Brain microvascular endothelial cell (primary cell): ENCODE measurements at regions not wholly inside any gene's neighbourhood (a gene's known extent, or its start where the extent isn't known, plus 50 kb on each side); places are given as distances from the start of the nearest gene placed in this dataset.

Experiments
- DNase-seq: peaks from one replicate; pipeline ENCODE4 v3.0.0-alpha.2; 2020
- H3K27ac ChIP-seq: fragments of 250-450 bp; sonication (Bioruptor Pico); 2 replicates; pipeline ENCODE4 v1.5.1; 2020; ENCODE audit warnings: mild to moderate bottlenecking, moderate library complexity
- H3K27me3 ChIP-seq: fragments of 250-450 bp; sonication (Bioruptor Pico); replicated peaks from 2 replicates; pipeline ENCODE4 v1.5.1; 2020; ENCODE audit warnings: mild to moderate bottlenecking
- H3K36me3 ChIP-seq: fragments of 250-450 bp; sonication (Bioruptor Pico); replicated peaks from 2 replicates; pipeline ENCODE4 v1.5.1; 2020; ENCODE audit warnings: mild to moderate bottlenecking
- H3K4me3 ChIP-seq: 2 replicates; pipeline ENCODE4 v1.5.1; 2011; ENCODE audit warnings: low read depth, mild to moderate bottlenecking, control low read depth, low read length, moderate library complexity
- in situ Hi-C: cut with HindIII; loops from 2 replicates; pipeline ENCODE4 v1.10.0; 2017; ENCODE audit warnings: low sequenced_read_pairs, low pct_ligation_motif_present
- TF ChIP-seq, protein P1 (sequence below): IDR thresholded peaks from 2 replicates; pipeline ENCODE4 v1.5.1; 2011; ENCODE audit warnings: low read depth, mild to moderate bottlenecking, moderate library complexity, low read length, control low read depth, inconsistent platforms; ENCODE audit errors: missing control alignments

DNA sequence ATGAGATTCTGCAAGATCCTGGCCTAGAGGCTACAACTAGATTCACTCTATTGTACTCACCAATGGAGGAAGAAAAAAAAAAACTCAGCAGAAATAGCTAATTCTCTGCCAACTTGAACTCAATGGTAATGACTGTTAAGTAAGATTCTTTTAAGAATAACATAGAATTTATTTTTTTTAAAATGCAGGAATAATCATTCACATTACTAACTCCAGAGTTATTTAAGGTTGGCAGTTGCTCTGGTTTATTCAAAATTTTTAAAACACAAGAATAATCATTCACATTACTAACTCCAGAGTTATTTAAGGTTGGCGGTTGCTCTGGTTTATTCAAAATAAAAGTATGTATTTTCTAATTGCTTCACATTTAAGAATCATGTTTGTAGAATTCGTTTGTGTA lies 1071.9 kb downstream of the IGSF11 start:
- H3K4me3 ChIP-seq, result no peak overlapping the region
- DNase-seq, result no peak
- in situ Hi-C loops, result no loop called here
- H3K27me3 ChIP-seq, result no peaks in the 10 kb centered on the region
- H3K36me3 ChIP-seq, result no peaks in the 10 kb centered on the region
- H3K27ac ChIP-seq, result no peak overlapping the region
- TF ChIP-seq, protein P1, sequence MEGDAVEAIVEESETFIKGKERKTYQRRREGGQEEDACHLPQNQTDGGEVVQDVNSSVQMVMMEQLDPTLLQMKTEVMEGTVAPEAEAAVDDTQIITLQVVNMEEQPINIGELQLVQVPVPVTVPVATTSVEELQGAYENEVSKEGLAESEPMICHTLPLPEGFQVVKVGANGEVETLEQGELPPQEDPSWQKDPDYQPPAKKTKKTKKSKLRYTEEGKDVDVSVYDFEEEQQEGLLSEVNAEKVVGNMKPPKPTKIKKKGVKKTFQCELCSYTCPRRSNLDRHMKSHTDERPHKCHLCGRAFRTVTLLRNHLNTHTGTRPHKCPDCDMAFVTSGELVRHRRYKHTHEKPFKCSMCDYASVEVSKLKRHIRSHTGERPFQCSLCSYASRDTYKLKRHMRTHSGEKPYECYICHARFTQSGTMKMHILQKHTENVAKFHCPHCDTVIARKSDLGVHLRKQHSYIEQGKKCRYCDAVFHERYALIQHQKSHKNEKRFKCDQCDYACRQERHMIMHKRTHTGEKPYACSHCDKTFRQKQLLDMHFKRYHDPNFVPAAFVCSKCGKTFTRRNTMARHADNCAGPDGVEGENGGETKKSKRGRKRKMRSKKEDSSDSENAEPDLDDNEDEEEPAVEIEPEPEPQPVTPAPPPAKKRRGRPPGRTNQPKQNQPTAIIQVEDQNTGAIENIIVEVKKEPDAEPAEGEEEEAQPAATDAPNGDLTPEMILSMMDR, result no peak

DNA sequence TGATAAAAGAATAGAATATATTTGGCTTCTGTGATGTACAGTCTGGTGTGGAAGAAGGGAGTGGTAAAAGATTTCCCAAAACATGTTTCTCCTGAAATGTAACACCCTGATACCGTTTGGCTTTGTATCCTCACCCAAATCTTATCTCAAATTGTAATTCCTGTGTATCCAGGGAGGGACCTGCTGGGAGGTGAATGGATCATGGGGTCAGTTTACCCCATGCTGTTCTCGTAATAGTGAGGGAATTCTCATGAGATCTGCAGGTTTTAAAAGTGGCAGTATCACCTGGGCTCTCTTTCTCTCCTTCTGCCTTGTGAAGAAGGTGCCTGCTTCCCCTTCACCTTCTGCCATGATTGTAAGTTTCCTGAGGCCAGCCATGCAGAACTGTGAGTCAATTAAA lies 1070.8 kb downstream of the IGSF11 start:
- H3K27ac ChIP-seq, result no peak overlapping the region
- H3K27me3 ChIP-seq, result no peaks in the 10 kb centered on the region
- TF ChIP-seq, protein P1, result no peak
- in situ Hi-C loops, result no loop called here
- no peak for DNase-seq
- H3K36me3 ChIP-seq, result no peaks in the 10 kb centered on the region
- no peak overlapping the region for H3K4me3 ChIP-seq

DNA sequence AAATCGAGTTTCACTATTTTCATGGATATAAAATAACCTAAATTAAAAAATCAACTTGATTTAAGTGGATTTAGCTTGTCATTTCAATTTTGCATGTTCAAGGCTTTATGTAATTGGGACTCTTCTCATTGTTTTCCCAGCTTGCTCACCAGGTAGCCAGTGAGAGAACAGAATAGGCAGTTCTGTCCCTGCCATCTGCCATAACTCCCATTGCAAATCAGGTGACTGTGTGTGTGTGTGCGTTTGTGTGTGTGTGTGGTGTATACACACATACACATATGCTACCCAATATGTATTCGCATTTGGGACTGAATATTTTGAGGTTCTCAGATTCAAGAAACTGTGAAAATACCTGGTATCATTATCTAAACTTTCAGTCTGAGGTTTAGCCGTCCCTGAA lies 1069.8 kb downstream of the IGSF11 start:
- Histone ChIP-seq H3K27ac (no peak overlapping the region), H3K4me3 (no peak overlapping the region), H3K36me3 (no peaks in the 10 kb centered on the region), H3K27me3 (no peaks in the 10 kb centered on the region)
- TF ChIP-seq, protein P1, result no peak
- no peak for DNase-seq
- in situ Hi-C loops, result no loop called here

DNA sequence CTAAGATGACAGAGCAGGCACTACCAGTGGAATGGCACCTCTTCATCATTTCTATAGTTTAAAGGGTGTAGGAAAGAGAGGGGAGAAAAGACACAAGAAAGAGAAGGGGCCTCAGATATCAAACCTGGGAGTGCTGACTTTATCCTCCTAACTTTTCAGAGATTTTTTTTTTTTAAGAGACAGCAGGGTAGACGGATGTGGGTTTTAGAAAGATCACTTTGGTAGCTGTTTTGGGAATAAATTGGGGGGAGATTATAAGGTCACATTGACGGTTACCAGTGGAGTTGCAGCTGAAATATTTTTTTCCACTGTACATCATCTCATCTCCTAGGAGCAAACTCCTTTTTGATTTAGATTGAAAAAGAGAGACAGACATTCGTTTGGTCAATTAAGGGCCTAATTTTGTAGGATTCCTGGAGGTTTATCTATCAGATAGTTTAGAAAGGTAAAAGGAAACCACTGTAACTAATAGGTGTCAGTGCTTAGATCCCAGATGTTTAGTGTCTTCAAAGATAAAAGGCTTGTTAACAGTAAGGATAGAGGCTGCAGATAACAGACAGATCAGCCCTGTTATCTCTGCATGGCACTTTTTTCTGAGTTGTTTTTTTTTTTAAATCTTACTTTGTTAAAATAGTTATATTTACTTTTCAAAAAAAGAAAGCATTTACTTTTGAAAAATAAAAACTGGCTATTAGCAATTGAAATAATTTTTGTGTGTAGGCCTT lies 1057.0 kb downstream of the IGSF11 start:
- in situ Hi-C loops, result no loop called here
- H3K27ac ChIP-seq, result no peak overlapping the region
- TF ChIP-seq, protein P1, result no peak

DNA sequence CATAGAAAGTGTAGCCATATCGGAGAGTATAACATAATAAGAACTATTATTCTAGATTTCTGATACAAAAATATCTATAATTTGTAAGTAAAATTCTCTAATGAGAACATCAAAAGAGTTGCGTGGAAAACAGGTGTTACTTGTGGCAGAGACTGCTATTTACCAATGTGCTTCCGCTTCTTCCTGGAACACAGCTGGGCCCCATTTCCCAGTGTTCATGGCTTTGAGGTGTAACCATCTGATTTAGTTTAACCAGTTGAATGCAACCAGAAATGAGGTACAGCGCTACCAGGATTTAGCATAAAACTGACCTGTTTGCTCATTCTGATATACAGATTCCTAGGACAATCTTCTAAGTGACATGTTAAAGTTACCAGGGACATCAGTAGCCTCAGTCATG lies 1055.2 kb downstream of the IGSF11 start:
- Histone ChIP-seq H3K27ac (no peak overlapping the region), H3K36me3 (no peaks in the 10 kb centered on the region), H3K27me3 (no peaks in the 10 kb centered on the region), H3K4me3 (no peak overlapping the region)
- in situ Hi-C loops, result no loop called here
- DNase-seq, result no peak
- TF ChIP-seq, protein P1, result no peak

More for the DNA sequence above, 1057.0 kb downstream of the IGSF11 start:
- Histone ChIP-seq H3K4me3 (no peak overlapping the region), H3K36me3 (no peaks in the 10 kb centered on the region), H3K27me3 (no peaks in the 10 kb centered on the region)
- DNase-seq, result no peak

DNA sequence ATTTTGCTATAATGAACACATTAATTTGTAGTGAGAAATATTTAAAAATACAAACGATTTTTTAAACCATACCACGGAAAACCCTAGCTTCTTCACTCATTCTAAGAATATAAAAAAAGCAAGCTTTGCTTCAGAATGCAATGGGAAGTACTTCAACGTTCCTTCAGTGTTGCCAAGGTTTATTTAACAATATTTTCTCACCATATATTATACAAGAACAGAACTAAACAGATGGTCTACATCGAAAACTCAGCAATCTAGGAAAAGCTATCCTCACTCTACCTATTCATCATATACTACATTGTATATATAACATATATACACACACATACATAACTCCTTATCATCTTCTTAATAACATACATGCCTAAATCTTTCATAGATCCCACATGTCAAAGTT lies 1047.4 kb downstream of the IGSF11 start:
- TF ChIP-seq, protein P1, result no peak
- DNase-seq, result no peak
- Histone ChIP-seq H3K36me3 (no peaks in the 10 kb centered on the region), H3K4me3 (no peak overlapping the region), H3K27ac (no peak overlapping the region), H3K27me3 (no peaks in the 10 kb centered on the region)
- in situ Hi-C loops, result no loop called here
